ENCODE measurements at regions not wholly inside any gene's neighbourhood (a gene's known extent, or its start where the extent isn't known, plus 50 kb on each side); places are given as distances from the start of the nearest gene placed in this dataset.

- no peak for DNase-seq
Measured at GRCh38 chr6:93624408-93624807, 205.0 kb upstream of the EPHA7 start.

- no peak for DNase-seq
Measured at GRCh38 chr6:93621442-93621841, 202.1 kb upstream of the EPHA7 start.

- DNase-seq: no peak
Measured at GRCh38 chr6:93604951-93605350, 185.6 kb upstream of the EPHA7 start.

- no peak for DNase-seq
Measured at GRCh38 chr6:93592417-93592816, 173.1 kb upstream of the EPHA7 start.

GRCh38 chr6:93586306-93586705 lies 166.9 kb upstream of the EPHA7 start:
- DNase-seq: no peak

- no peak for DNase-seq
Measured at GRCh38 chr6:93584300-93584699, 164.9 kb upstream of the EPHA7 start.

GRCh38 chr6:93581371-93581770 lies 162.0 kb upstream of the EPHA7 start:
- DNase-seq: no peak

- no peak for DNase-seq
Measured at GRCh38 chr6:93580446-93580845, 161.1 kb upstream of the EPHA7 start.

GRCh38 chr6:93575495-93576267 lies 156.3 kb upstream of the EPHA7 start:
- no peak for DNase-seq

GRCh38 chr6:93574299-93574698 lies 154.9 kb upstream of the EPHA7 start:
- no peak for DNase-seq

GRCh38 chr6:93571346-93571745 lies 152.0 kb upstream of the EPHA7 start:
- DNase-seq: no peak

- no peak for DNase-seq
Measured at GRCh38 chr6:93568169-93568568, 148.8 kb upstream of the EPHA7 start.

GRCh38 chr6:93567164-93567563 lies 147.8 kb upstream of the EPHA7 start:
- DNase-seq: no peak

GRCh38 chr6:93566285-93566684 lies 146.9 kb upstream of the EPHA7 start:
- no peak for DNase-seq

GRCh38 chr6:93562582-93562981 lies 143.2 kb upstream of the EPHA7 start:
- DNase-seq: no peak

GRCh38 chr6:93555292-93555691 lies 135.9 kb upstream of the EPHA7 start:
- no peak for DNase-seq

- DNase-seq: no peak
Measured at GRCh38 chr6:93554018-93554417, 134.7 kb upstream of the EPHA7 start.

GRCh38 chr6:93550551-93551276 lies 131.4 kb upstream of the EPHA7 start:
- DNase-seq: no peak

- no peak for DNase-seq
Measured at GRCh38 chr6:93549868-93550267, 130.5 kb upstream of the EPHA7 start.

GRCh38 chr6:93524671-93525451 lies 105.5 kb upstream of the EPHA7 start:
- DNase-seq: no peak

- no peak for DNase-seq
Measured at GRCh38 chr6:93523365-93523764, 104.0 kb upstream of the EPHA7 start.

GRCh38 chr6:93516441-93516840 lies 97.1 kb upstream of the EPHA7 start:
- no peak for DNase-seq

GRCh38 chr6:93515736-93516135 lies 96.4 kb upstream of the EPHA7 start:
- peak in 1 of 2 experiments; percentile 19 for DNase-seq

- DNase-seq: no peak
Measured at GRCh38 chr6:93498713-93499112, 79.4 kb upstream of the EPHA7 start.
